SK-N-SH (cell line): ENCODE measurements at regions not wholly inside any gene's neighbourhood (a gene's known extent, or its start where the extent isn't known, plus 50 kb on each side); places are given as distances from the start of the nearest gene placed in this dataset.

Source experiments
- CTCF ChIA-PET: fragments of 300-600, 350-600 bp; formaldehyde crosslinking; extraction: SDS; loops from one replicate; lab custom pipeline; 2021; lab: Yijun Ruan, JAX
- POLR2A ChIA-PET: fragments of 350-600 bp; sonication (Branson Sonifier 250); formaldehyde crosslinking; extraction: SDS; loops from one replicate; lab custom pipeline; 2020; ENCODE audit warnings: antibody characterized with exemption, inconsistent platforms; lab: Yijun Ruan, JAX
- DNase-seq: peaks from one replicate; pipeline ENCODE4 v3.0.0; 2012
- H2AFZ ChIP-seq: fragments of 200-600 bp; sonication (generic); 2 replicates; pipeline ENCODE4 v1.8.1; 2016; ENCODE audit warnings: antibody characterized with exemption, mild to moderate bottlenecking, low read depth
- H3F3A ChIP-seq: fragments of 200-600 bp; sonication (generic); replicated peaks from 2 replicates; pipeline ENCODE3; 2016; ENCODE audit warnings: antibody characterized with exemption, mild to moderate bottlenecking; ENCODE audit not compliant: insufficient read depth
- H3K27ac ChIP-seq, 2 experiments: fragments of 200-500 bp in 1 of 2; fragments of 200-600 bp in 1 of 2; sonication (Bioruptor generic) in 1 of 2; sonication (generic), shearing (Covaris generic) in 1 of 2; 2 replicates each; pipeline versions ENCODE4 v1.5.1 to v1.6.1; 2014 to 2016; ENCODE audit warnings: low read depth in 2 of 2, inconsistent platforms in 1 of 2, low read length in 1 of 2, mild to moderate bottlenecking in 1 of 2, mixed read lengths in 1 of 2
- H3K27me3 ChIP-seq: fragments of 200-600 bp; sonication (generic), shearing (Covaris generic); 2 replicates; pipeline ENCODE4 v1.6.1; 2016; ENCODE audit warnings: mixed run types; ENCODE audit not compliant: insufficient read depth
- H3K36me3 ChIP-seq, 2 experiments: fragments of 200-500 bp in 1 of 2; fragments of 200-600 bp in 1 of 2; sonication (Bioruptor generic) in 1 of 2; sonication (generic) in 1 of 2; replicated peaks in 1 of 2; 2 replicates each; pipeline versions ENCODE3 to v1.5.1; 2014 to 2016; ENCODE audit warnings: low read length in 1 of 2, mild to moderate bottlenecking in 1 of 2; ENCODE audit not compliant: insufficient read depth in 2 of 2, control insufficient read depth in 1 of 2
- H3K4me1 ChIP-seq, 2 experiments: fragments of 200-500 bp in 1 of 2; fragments of 200-600 bp in 1 of 2; sonication (Bioruptor generic) in 1 of 2; sonication (generic), shearing (Covaris generic) in 1 of 2; 2 replicates each; pipeline versions ENCODE4 v1.5.1 to v1.6.1; 2014 to 2016; ENCODE audit warnings: low read depth in 1 of 2, low read length in 1 of 2, mixed run types in 1 of 2; ENCODE audit not compliant: insufficient read depth in 2 of 2, control insufficient read depth in 1 of 2
- H3K4me2 ChIP-seq: fragments of 200-600 bp; sonication (generic), shearing (Covaris generic); 2 replicates; pipeline ENCODE4 v1.6.1; 2017; ENCODE audit warnings: mixed run types
- H3K4me3 ChIP-seq, 2 experiments: fragments of 200-500 bp in 1 of 2; fragments of 200-600 bp in 1 of 2; sonication (Bioruptor generic) in 1 of 2; sonication (generic), shearing (Covaris generic) in 1 of 2; 2 replicates each; pipeline versions ENCODE4 v1.5.1 to v1.8.1; 2014 to 2016; ENCODE audit warnings: low read depth in 2 of 2, inconsistent platforms in 1 of 2, low read length in 1 of 2, mild to moderate bottlenecking in 1 of 2, mixed read lengths in 1 of 2, moderate library complexity in 1 of 2
- H3K79me2 ChIP-seq: fragments of 200-600 bp; sonication (generic); 2 replicates; pipeline ENCODE4 v1.8.1; 2017; ENCODE audit warnings: mild to moderate bottlenecking; ENCODE audit not compliant: insufficient read depth
- H3K9ac ChIP-seq: fragments of 200-600 bp; sonication (generic); 2 replicates; pipeline ENCODE4 v1.6.1; 2017; ENCODE audit warnings: mixed run types
- H3K9me2 ChIP-seq: fragments of 200-600 bp; sonication (generic); 2 replicates; pipeline ENCODE4 v1.6.1; 2017; ENCODE audit warnings: mixed run types
- H3K9me3 ChIP-seq: fragments of 200-600 bp; sonication (generic); 2 replicates; pipeline ENCODE4 v1.6.1; 2017; ENCODE audit warnings: mixed run types, mild to moderate bottlenecking, moderate library complexity
- H4K20me1 ChIP-seq: fragments of 200-600 bp; sonication (generic); 2 replicates; pipeline ENCODE4 v1.6.1; 2017; ENCODE audit warnings: mild to moderate bottlenecking, mixed run types; ENCODE audit not compliant: insufficient read depth
- ELF1 ChIP-seq: IDR thresholded peaks from 2 replicates; pipeline ENCODE4 v1.4.0; 2012
- EP300 ChIP-seq, 2 experiments: IDR thresholded peaks; 2 replicates each; pipeline versions ENCODE4 v1.4.0 to v1.6.1; 2012; ENCODE audit warnings: borderline replicate concordance in 1 of 2, low read depth in 1 of 2, low read length in 1 of 2
- FOSL2 ChIP-seq: IDR thresholded peaks from 2 replicates; pipeline ENCODE4 v1.4.0; 2012; ENCODE audit warnings: low read depth, mild to moderate bottlenecking, moderate library complexity, borderline replicate concordance
- FOXM1 ChIP-seq: IDR thresholded peaks from 2 replicates; pipeline ENCODE4 v1.4.0; 2012; ENCODE audit warnings: low read depth, mild to moderate bottlenecking
- JUND ChIP-seq: IDR thresholded peaks from 2 replicates; pipeline ENCODE4 v1.4.0; 2012
- MXI1 ChIP-seq: IDR thresholded peaks from 2 replicates; pipeline ENCODE4 v1.6.1; 2012; ENCODE audit warnings: mild to moderate bottlenecking, low read depth, low read length, improper control_type of control experiment
- POLR2AphosphoS5 ChIP-seq: IDR thresholded peaks from 2 replicates; pipeline ENCODE4 v1.6.1; 2012; ENCODE audit warnings: low read depth, low read length
- RCOR1 ChIP-seq: fragments of 150-350 bp; IDR thresholded peaks from 2 replicates; pipeline ENCODE4 v1.6.1; 2017; ENCODE audit warnings: antibody characterized with exemption, low read length
- RFX5 ChIP-seq: IDR thresholded peaks from 2 replicates; pipeline ENCODE4 v1.6.1; 2012; ENCODE audit warnings: mild to moderate bottlenecking, improper control_type of control experiment, low read length
- SIN3A ChIP-seq: IDR thresholded peaks from 2 replicates; pipeline ENCODE4 v1.6.1; 2012; ENCODE audit warnings: low read depth, mild to moderate bottlenecking, low read length, moderate library complexity, borderline replicate concordance
- SMC3 ChIP-seq: IDR thresholded peaks from 2 replicates; pipeline ENCODE4 v1.6.1; 2012; ENCODE audit warnings: low read depth, low read length, improper control_type of control experiment
- WGBS: methylation state at CpG from one replicate; pipeline ENCODE4 v1.1.6; 2017; ENCODE audit warnings: low lambda C conversion rate; 5-methylcytosine and 5-hydroxymethylcytosine counted together
- TF ChIP-seq, protein P1 (sequence below): IDR thresholded peaks from 2 replicates; pipeline ENCODE4 v1.4.0; 2012; ENCODE audit warnings: low read depth, borderline replicate concordance
- TF ChIP-seq, protein P2 (sequence below): fragments of 200-600 bp; sonication (generic); IDR thresholded peaks from 2 replicates; pipeline ENCODE4 v1.6.1; 2017; ENCODE audit warnings: antibody characterized with exemption, mild to moderate bottlenecking, moderate library complexity
- TF ChIP-seq, protein P3 (sequence below): fragments of 150-350 bp; IDR thresholded peaks from 2 replicates; pipeline ENCODE4 v1.6.1; 2016; ENCODE audit warnings: mild to moderate bottlenecking, low read depth, low read length
- TF ChIP-seq, protein P4 (sequence below): IDR thresholded peaks from 2 replicates; pipeline ENCODE4; 2012
- TF ChIP-seq, protein P5 (sequence below): IDR thresholded peaks from 2 replicates; pipeline ENCODE4 v1.6.1; 2012; ENCODE audit warnings: mild to moderate bottlenecking, low read depth, low read length, moderate library complexity

DNA sequence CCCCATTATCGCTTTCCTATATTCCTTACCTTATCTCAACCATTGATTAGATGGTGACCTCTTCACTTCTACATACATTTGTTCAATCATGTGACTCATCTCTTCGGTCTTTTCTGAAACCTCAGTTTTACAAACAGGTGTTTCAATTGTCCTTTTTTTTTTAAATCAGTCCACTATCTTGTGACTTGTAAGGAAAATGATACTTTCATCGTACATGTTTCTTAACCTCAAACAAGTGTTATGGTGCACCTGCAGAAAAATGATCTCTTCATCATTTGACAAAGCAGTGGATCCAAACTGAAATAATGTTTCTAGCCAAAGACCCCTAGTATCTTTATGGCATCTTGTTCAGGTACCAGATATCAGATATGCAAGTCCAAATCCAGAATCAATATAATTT, 1157.2 kb downstream of the MRPL39 start:
- H3K4me2 ChIP-seq: no peak overlapping the region
- no peaks in the 10 kb centered on the region for H3K9me3 ChIP-seq
- POLR2A ChIA-PET: no interaction called here
- DNase-seq: no peak
- H3K27ac ChIP-seq: no peak overlapping the region
- no peaks in the 10 kb centered on the region for H3K27me3 ChIP-seq
- H3K4me3 ChIP-seq: no peak overlapping the region
- no peak overlapping the region for H3K9ac ChIP-seq
- H2AFZ ChIP-seq: no peak overlapping the region
- WGBS: 58% methylated on average over 3 of the region's 3 CpGs
- H3K79me2 ChIP-seq: no peaks in the 10 kb centered on the region
- no peaks in the 10 kb centered on the region for H3K9me2 ChIP-seq
- TF ChIP-seq, protein P1, sequence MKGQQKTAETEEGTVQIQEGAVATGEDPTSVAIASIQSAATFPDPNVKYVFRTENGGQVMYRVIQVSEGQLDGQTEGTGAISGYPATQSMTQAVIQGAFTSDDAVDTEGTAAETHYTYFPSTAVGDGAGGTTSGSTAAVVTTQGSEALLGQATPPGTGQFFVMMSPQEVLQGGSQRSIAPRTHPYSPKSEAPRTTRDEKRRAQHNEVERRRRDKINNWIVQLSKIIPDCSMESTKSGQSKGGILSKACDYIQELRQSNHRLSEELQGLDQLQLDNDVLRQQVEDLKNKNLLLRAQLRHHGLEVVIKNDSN: no peak
- no peak for TF ChIP-seq POLR2AphosphoS5
- TF ChIP-seq RCOR1: no peak
- no peak for TF ChIP-seq SIN3A
- TF ChIP-seq EP300 (IDR thresholded peaks at IDR 0.05; ENCODE audit: borderline replicate concordance in 1 of 2, low read depth in 1 of 2, low read length in 1 of 2): no peak
- no peak for TF ChIP-seq RFX5
- TF ChIP-seq SMC3: no peak
- TF ChIP-seq, protein P2, sequence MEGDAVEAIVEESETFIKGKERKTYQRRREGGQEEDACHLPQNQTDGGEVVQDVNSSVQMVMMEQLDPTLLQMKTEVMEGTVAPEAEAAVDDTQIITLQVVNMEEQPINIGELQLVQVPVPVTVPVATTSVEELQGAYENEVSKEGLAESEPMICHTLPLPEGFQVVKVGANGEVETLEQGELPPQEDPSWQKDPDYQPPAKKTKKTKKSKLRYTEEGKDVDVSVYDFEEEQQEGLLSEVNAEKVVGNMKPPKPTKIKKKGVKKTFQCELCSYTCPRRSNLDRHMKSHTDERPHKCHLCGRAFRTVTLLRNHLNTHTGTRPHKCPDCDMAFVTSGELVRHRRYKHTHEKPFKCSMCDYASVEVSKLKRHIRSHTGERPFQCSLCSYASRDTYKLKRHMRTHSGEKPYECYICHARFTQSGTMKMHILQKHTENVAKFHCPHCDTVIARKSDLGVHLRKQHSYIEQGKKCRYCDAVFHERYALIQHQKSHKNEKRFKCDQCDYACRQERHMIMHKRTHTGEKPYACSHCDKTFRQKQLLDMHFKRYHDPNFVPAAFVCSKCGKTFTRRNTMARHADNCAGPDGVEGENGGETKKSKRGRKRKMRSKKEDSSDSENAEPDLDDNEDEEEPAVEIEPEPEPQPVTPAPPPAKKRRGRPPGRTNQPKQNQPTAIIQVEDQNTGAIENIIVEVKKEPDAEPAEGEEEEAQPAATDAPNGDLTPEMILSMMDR: no peak
- no peak for TF ChIP-seq FOXM1
- TF ChIP-seq ELF1: no peak
- no peak for TF ChIP-seq MXI1
- no peak for TF ChIP-seq FOSL2
- TF ChIP-seq, protein P3, sequence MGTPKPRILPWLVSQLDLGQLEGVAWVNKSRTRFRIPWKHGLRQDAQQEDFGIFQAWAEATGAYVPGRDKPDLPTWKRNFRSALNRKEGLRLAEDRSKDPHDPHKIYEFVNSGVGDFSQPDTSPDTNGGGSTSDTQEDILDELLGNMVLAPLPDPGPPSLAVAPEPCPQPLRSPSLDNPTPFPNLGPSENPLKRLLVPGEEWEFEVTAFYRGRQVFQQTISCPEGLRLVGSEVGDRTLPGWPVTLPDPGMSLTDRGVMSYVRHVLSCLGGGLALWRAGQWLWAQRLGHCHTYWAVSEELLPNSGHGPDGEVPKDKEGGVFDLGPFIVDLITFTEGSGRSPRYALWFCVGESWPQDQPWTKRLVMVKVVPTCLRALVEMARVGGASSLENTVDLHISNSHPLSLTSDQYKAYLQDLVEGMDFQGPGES: no peak
- TF ChIP-seq, protein P4, sequence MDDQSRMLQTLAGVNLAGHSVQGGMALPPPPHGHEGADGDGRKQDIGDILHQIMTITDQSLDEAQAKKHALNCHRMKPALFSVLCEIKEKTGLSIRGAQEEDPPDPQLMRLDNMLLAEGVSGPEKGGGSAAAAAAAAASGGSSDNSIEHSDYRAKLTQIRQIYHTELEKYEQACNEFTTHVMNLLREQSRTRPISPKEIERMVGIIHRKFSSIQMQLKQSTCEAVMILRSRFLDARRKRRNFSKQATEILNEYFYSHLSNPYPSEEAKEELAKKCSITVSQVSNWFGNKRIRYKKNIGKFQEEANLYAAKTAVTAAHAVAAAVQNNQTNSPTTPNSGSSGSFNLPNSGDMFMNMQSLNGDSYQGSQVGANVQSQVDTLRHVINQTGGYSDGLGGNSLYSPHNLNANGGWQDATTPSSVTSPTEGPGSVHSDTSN: no peak
- TF ChIP-seq, protein P5, sequence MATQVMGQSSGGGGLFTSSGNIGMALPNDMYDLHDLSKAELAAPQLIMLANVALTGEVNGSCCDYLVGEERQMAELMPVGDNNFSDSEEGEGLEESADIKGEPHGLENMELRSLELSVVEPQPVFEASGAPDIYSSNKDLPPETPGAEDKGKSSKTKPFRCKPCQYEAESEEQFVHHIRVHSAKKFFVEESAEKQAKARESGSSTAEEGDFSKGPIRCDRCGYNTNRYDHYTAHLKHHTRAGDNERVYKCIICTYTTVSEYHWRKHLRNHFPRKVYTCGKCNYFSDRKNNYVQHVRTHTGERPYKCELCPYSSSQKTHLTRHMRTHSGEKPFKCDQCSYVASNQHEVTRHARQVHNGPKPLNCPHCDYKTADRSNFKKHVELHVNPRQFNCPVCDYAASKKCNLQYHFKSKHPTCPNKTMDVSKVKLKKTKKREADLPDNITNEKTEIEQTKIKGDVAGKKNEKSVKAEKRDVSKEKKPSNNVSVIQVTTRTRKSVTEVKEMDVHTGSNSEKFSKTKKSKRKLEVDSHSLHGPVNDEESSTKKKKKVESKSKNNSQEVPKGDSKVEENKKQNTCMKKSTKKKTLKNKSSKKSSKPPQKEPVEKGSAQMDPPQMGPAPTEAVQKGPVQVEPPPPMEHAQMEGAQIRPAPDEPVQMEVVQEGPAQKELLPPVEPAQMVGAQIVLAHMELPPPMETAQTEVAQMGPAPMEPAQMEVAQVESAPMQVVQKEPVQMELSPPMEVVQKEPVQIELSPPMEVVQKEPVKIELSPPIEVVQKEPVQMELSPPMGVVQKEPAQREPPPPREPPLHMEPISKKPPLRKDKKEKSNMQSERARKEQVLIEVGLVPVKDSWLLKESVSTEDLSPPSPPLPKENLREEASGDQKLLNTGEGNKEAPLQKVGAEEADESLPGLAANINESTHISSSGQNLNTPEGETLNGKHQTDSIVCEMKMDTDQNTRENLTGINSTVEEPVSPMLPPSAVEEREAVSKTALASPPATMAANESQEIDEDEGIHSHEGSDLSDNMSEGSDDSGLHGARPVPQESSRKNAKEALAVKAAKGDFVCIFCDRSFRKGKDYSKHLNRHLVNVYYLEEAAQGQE: no peak
- no peak for TF ChIP-seq JUND
- no peaks in the 10 kb centered on the region; a peak in 1 of 4 replicates for H3K4me1 ChIP-seq
- no peaks in the 10 kb centered on the region for H3F3A ChIP-seq
- H3K36me3 ChIP-seq: no peaks in the 10 kb centered on the region
- CTCF ChIA-PET: no interaction called here
- H4K20me1 ChIP-seq: no peaks in the 10 kb centered on the region
